Duodenal mucosa (tissue), 2 donors: ENCODE measurements at regions not wholly inside any gene's neighbourhood (a gene's known extent, or its start where the extent isn't known, plus 50 kb on each side); places are given as distances from the start of the nearest gene placed in this dataset.

ENCODE experiments used
- H3K27ac ChIP-seq: one replicate; pipeline ENCODE4 v1.7.0; 2013; ENCODE audit warnings: low read depth, low read length
- H3K27me3 ChIP-seq, 2 donors: one replicate each; pipeline ENCODE4 v1.7.0; 2013; ENCODE audit warnings: low read length in 2 of 2, control low read depth in 1 of 2; ENCODE audit not compliant: insufficient read depth in 2 of 2, control insufficient read depth in 1 of 2
- H3K36me3 ChIP-seq, 2 donors: one replicate each; pipeline ENCODE4 v1.7.0; 2013; ENCODE audit warnings: low read length in 2 of 2, control low read depth in 1 of 2; ENCODE audit not compliant: insufficient read depth in 2 of 2, control insufficient read depth in 1 of 2
- H3K4me1 ChIP-seq, 2 donors: one replicate each; pipeline ENCODE4 v1.7.0; 2013; ENCODE audit warnings: low read length in 2 of 2, control low read depth in 1 of 2; ENCODE audit not compliant: insufficient read depth in 2 of 2, control insufficient read depth in 1 of 2
- H3K4me3 ChIP-seq, 2 donors: one replicate each; pipeline ENCODE4 v1.7.0; 2013; ENCODE audit warnings: low read length in 2 of 2, low read depth in 1 of 2
- H3K9ac ChIP-seq, 2 donors: one replicate each; pipeline ENCODE4 v1.7.0; 2013; ENCODE audit warnings: low read length in 2 of 2, low read depth in 1 of 2
- H3K9me3 ChIP-seq, 2 donors: one replicate each; pipeline ENCODE4 v1.7.0; 2013; ENCODE audit warnings: low read length in 2 of 2, control low read depth in 1 of 2; ENCODE audit not compliant: control insufficient read depth in 1 of 2

DNA sequence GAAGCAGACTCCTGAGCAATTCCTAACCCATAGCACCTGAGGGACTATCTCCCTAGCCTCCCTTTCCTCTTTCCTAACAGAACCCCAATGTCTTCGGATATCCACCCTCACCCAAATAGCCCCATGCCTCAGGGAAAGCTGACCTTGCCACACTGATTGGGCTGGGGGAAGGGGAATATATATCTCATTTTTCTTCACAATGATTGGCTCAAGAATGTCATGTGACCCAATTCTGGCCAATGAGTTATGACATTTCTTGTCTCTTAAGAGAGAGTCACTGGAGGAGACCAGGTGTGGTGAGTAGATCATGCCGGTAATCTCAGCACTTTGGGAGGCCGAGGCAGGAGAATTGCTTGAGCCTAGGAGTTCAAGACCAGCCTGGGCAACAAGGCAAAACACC, 71.9 kb upstream of the NLK start:
- Histone ChIP-seq H3K27ac (no peak overlapping the region), H3K4me1 (peaks cover 7 to 16% of the 10 kb centered on the region in 2 donors), H3K36me3 (no peaks in the 10 kb centered on the region), H3K9ac (no peak overlapping the region), H3K4me3 (no peak overlapping the region), H3K27me3 (no peaks in the 10 kb centered on the region), H3K9me3 (peaks cover 0 to 2% of the 10 kb centered on the region in 2 donors)

DNA sequence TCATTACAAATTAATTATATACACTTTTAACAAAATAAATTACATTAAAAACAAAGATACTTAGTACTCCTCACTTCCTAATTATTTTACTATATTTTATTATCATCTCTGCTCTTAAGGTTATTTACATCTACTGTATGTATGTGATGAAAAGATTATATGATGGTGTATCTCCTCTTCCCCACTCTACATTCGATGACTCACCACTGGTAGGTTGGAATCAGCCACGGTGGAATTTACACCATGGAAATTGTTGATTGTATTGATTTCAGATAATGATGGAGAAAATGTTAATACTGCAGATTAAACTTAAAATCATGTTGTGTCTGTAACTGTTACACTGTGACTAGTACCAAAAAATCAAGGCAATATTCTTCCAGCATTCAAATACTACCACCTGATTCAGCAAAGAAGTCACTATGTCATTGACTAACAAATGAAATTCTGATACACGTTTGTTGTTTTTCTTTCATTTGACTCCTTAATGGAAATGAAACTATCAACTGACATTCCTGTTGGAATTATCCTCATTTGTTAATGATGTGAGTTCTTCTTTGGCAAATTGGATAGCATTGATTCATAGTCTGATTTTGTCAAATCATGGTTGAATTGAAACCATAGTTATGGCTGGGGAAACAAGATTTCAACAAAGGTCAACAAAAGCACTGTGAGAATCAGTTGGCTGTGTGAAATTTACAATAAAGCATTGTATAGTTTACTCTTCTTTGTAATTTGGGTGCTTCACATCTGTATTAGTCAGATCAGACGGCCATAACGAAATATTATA, 69.0 kb upstream of the NLK start:
- peaks cover 0 to 7% of the 10 kb centered on the region in 2 donors for H3K4me1 ChIP-seq
- H3K27me3 ChIP-seq, result no peaks in the 10 kb centered on the region
- no peak overlapping the region for H3K4me3 ChIP-seq
- no peak overlapping the region for H3K9ac ChIP-seq
- H3K9me3 ChIP-seq, result peaks cover 0 to 2% of the 10 kb centered on the region in 2 donors
- no peaks in the 10 kb centered on the region for H3K36me3 ChIP-seq
- H3K27ac ChIP-seq, result no peak overlapping the region

DNA sequence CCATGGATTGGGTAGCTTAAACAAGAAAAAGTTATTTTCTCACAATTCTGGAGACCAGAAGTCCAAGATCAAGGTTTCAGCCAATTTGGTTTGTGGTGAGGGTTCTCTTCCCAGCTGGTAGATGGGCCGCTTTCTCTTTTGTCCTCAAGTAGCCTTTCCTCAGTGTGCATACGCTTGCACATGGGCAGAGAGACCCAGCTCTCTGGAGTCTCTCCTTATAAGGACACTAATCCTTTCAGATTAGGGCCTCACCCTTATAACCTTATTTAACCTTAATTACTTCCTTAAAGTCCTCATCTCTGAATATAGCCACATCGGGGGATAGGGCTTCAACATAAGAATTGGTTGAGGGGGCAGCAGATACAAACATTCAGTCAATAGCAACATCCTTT, 68.4 kb upstream of the NLK start:
- peaks cover 0 to 2% of the 10 kb centered on the region in 2 donors for H3K9me3 ChIP-seq
- no peaks in the 10 kb centered on the region for H3K36me3 ChIP-seq
- H3K27ac ChIP-seq, result no peak overlapping the region
- H3K27me3 ChIP-seq, result no peaks in the 10 kb centered on the region
- no peak overlapping the region for H3K4me3 ChIP-seq
- H3K4me1 ChIP-seq, result peaks cover 0 to 1% of the 10 kb centered on the region in 2 donors
- H3K9ac ChIP-seq, result no peak overlapping the region

DNA sequence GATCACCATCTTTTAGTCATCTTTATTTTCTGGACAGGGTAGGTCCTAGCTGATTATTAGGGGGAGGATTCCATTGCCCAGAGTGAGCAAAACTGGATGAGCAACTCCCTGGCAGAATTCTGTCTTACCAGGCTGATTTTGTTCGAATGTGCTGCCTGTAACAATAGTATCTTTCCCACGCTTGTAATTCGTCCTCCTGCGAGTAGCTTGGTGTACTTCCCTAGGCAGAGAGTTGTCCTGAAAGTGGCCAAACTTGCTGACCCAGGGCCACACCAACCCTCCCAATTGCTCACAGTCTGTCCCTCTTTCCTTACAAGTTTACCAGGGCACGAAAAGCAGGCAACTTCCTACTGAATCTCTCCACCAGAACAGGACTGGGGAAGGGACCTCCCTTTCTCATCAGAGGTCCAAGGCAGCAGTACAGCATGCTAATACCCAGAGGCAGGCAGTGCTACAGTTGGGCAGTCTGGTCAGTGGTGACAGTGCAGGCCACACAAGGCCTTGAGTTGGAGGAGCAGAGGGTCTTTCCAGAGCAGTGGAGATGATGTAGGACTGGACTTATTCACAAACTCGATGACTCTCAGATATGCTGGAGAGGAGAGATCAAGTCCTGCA, 67.8 kb upstream of the NLK start:
- Histone ChIP-seq H3K4me1 (no peaks in the 10 kb centered on the region), H3K36me3 (no peaks in the 10 kb centered on the region), H3K4me3 (no peak overlapping the region), H3K27ac (no peak overlapping the region), H3K9ac (no peak overlapping the region), H3K27me3 (no peaks in the 10 kb centered on the region), H3K9me3 (peaks cover 0 to 2% of the 10 kb centered on the region in 2 donors)

DNA sequence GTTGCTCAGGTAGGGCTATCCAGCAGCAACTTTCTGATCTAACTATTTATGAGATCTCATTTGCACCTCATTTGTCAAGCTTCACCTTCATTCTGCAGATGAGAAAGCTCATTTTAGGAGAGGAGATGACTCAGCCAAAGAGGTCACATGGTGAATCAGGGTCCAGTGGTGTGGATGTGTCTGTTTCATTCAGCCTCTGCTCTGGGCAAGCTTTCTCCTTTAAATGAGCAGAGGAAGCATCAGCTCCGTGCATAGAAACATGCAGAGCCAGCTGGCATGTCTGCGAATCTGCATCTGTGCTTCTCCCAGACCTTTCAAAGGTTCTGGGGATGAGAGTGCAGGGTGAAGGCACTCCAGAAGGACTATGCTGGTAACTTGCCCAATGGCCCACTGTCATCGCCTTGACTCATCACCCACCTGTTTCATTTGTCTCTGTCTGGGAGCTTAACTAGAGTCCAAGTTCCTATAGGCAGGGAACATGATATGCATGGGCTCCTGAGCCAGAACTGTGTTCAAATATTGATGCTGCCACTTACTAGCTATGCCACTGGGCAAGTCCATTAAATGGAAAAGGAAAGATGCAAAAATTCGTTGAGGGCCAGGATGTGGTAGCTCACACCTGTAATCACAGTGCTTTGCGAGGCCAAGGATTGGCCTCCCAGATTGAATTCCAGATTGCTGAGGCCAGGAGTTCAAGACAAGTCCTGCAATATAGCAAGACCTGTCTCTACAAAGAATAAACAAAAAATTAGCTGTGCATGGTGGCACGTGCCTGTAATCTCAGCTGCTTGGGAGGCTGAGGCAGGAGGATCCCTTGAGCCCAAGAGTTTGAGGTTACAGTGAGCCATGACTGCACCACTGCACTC, 67.1 kb upstream of the NLK start:
- no peak overlapping the region for H3K27ac ChIP-seq
- no peaks in the 10 kb centered on the region for H3K4me1 ChIP-seq
- no peak overlapping the region for H3K9ac ChIP-seq
- H3K36me3 ChIP-seq, result no peaks in the 10 kb centered on the region
- H3K27me3 ChIP-seq, result no peaks in the 10 kb centered on the region
- peaks cover 0 to 2% of the 10 kb centered on the region in 2 donors for H3K9me3 ChIP-seq
- no peak overlapping the region for H3K4me3 ChIP-seq

DNA sequence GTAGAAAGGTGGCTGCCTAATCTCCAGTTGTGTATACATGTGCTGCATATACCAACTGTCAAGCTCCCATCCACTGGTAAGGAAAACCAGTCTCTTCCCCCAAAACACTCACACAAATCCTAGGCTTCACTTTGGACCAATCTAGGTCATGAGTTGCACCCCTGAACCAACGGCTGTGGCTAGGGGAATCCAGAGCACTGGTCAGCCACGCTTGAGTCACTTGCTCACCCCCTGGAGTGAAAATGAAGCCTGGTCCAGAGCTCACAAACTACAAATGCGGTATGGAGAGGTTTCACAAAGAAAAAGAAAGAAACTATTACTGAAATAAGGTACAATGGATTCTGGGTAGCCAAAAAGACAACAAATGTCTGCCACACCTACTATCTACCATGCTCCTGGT, 66.1 kb upstream of the NLK start:
- Histone ChIP-seq H3K27ac (no peak overlapping the region), H3K36me3 (no peaks in the 10 kb centered on the region), H3K9me3 (peaks cover 0 to 2% of the 10 kb centered on the region in 2 donors), H3K4me3 (no peak overlapping the region), H3K9ac (no peak overlapping the region), H3K27me3 (no peaks in the 10 kb centered on the region), H3K4me1 (no peaks in the 10 kb centered on the region)

DNA sequence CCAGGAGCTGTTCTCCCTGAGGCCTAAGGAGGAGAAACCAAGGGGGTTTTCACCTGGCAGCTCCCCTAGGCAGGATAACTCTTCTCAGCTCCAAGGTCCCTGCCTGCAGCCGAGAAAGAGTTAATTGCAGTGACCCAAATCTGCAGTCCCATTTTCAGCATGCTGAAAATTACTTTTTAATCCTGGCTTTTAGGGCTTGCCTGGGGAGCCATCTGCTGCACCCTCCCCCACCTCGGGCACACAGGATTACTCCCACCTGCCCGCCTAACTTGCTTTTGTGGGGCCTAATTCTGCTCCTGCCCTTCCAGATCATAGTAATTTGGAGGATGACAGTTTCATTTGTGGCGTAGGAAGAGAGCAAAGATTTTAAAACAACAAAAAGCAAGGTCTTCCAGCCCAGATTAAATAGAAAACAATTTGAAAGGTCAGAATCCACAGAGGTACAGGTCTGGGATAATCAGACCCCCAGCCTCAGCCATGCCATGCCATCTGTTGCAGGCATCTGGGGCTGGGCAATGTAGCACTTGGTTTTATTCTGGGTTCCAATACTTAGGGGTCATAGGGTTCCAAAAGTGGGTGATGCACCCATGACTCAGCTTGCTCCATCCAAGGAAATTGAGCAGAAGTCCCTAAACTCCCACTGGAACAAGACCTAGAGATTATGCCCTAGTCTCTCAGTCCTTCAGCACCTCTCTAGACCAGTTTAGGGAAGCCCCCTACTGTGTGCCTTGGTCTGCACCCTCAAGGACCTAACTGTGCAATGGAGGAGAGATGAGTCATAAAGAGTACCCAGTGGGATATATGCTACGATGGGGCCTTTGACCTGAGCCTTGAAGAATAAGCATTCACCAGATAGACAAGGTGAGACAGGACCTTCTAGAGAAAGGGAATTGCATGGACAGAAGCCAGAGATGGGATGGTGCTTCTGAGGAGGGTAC, 64.5 kb upstream of the NLK start:
- Histone ChIP-seq H3K27me3 (no peaks in the 10 kb centered on the region), H3K9me3 (no peaks in the 10 kb centered on the region)

DNA sequence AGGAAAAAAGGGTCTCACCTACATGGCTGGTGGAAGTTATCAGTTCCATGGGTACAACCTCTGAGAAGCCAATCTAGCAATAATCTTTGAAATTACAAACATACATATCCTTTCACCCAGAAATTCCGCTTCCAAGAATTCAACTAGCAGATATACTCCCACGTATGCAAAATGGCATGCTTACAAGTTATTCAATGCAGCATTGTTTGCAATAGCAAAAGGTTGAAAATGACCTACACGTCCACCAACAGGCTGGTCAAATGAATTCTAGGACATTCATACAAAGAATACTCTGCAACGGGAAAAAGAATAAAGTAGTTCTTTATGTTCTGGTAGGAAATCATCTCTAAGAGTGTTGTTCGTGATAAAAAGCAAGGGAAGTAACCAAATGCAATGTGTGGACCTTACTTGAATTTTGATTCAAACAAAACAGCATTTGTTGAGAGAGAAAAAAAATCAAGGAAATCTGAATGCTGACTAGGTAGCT, 63.7 kb upstream of the NLK start:
- H3K4me1 ChIP-seq, result peaks cover 8 to 9% of the 10 kb centered on the region in 2 donors
- no peak overlapping the region for H3K9ac ChIP-seq
- no peak overlapping the region for H3K4me3 ChIP-seq
- no peaks in the 10 kb centered on the region for H3K9me3 ChIP-seq
- H3K27me3 ChIP-seq, result no peaks in the 10 kb centered on the region
- H3K27ac ChIP-seq, result no peak overlapping the region
- H3K36me3 ChIP-seq, result no peaks in the 10 kb centered on the region

More for the DNA sequence above, 64.5 kb upstream of the NLK start:
- H3K4me1 ChIP-seq, result peaks cover 8 to 9% of the 10 kb centered on the region in 2 donors
- H3K9ac ChIP-seq, result no peak overlapping the region
- no peaks in the 10 kb centered on the region for H3K36me3 ChIP-seq
- H3K4me3 ChIP-seq, result no peak overlapping the region
- no peak overlapping the region for H3K27ac ChIP-seq

DNA sequence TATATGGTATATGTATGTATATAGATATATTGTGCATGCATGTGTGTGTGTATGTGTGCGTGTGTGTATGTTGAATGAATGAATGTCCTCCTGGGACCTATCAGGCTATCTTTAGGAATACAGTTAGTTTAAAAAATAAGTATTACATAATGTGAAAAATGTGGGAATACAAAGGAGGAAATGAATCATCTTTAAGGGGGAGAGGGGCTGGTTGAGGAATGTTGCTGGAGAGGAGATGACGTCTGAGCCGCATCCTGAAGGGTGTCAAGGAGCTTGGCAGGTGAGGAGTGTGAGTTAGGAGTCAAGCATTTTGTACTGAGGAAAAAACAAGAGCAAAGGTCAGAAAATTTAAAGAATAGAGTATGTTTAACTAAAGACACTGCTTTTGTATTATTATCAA, 62.4 kb upstream of the NLK start:
- no peak overlapping the region for H3K27ac ChIP-seq
- no peak overlapping the region for H3K9ac ChIP-seq
- no peaks in the 10 kb centered on the region for H3K27me3 ChIP-seq
- no peaks in the 10 kb centered on the region for H3K36me3 ChIP-seq
- H3K4me3 ChIP-seq, result no peak overlapping the region
- peaks cover 9 to 10% of the 10 kb centered on the region in 2 donors for H3K4me1 ChIP-seq
- no peaks in the 10 kb centered on the region for H3K9me3 ChIP-seq
